Lower leg skin (tissue), 3 donors: ENCODE measurements at regions not wholly inside any gene's neighbourhood (a gene's known extent, or its start where the extent isn't known, plus 50 kb on each side); places are given as distances from the start of the nearest gene placed in this dataset.

Experiments
- POLR2A ChIP-seq, 2 donors: fragments of 450-650 bp; IDR thresholded peaks; one replicate each; pipeline ENCODE4 v1.6.1; 2016 to 2017; ENCODE audit warnings: antibody characterized with exemption in 2 of 2, mild to moderate bottlenecking in 1 of 2, moderate library complexity in 1 of 2
- TF ChIP-seq, protein P1 (sequence below), 3 donors: fragments of 450-650 bp; IDR thresholded peaks; one replicate each; pipeline ENCODE4 v1.5.1; 2016; ENCODE audit warnings: antibody characterized with exemption in 3 of 3, mild to moderate bottlenecking in 3 of 3, moderate library complexity in 2 of 3

DNA sequence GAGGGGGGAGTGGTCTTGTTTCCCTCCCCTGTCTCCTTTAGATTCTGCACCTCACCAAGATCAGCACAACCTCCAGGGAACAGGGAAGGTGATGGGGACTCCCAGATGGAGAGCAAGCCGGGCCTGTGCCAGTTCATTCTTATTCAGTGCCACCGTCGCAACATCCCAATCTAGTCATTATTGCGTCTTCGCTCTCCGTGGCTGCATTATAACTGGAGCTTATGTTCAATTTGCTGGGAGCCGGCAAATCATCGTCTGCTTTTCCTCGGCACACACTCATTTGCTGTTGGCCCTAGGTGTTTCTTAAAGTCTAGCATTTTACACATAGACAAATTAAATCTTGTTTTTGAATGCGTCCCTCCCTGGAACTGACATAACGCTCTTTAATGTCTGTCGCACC lies 1269.7 kb downstream of the BRD1 start:
- TF ChIP-seq, protein P1, sequence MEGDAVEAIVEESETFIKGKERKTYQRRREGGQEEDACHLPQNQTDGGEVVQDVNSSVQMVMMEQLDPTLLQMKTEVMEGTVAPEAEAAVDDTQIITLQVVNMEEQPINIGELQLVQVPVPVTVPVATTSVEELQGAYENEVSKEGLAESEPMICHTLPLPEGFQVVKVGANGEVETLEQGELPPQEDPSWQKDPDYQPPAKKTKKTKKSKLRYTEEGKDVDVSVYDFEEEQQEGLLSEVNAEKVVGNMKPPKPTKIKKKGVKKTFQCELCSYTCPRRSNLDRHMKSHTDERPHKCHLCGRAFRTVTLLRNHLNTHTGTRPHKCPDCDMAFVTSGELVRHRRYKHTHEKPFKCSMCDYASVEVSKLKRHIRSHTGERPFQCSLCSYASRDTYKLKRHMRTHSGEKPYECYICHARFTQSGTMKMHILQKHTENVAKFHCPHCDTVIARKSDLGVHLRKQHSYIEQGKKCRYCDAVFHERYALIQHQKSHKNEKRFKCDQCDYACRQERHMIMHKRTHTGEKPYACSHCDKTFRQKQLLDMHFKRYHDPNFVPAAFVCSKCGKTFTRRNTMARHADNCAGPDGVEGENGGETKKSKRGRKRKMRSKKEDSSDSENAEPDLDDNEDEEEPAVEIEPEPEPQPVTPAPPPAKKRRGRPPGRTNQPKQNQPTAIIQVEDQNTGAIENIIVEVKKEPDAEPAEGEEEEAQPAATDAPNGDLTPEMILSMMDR (IDR thresholded peaks at IDR 0.05): no peak
- TF ChIP-seq POLR2A (IDR thresholded peaks at IDR 0.05): no peak
